HCT116 (cell line): ENCODE measurements at regions not wholly inside any gene's neighbourhood (a gene's known extent, or its start where the extent isn't known, plus 50 kb on each side); places are given as distances from the start of the nearest gene placed in this dataset.

Experiments used
- ATAC-seq: fragments of 200-7000 bp; cut with Tn5 transposase; 2 replicates; pipeline ENCODE4 v1.9.1; 2020; ENCODE audit warnings: mild to moderate bottlenecking, moderate library complexity
- BruUV-seq: library from RNA; stranded (reverse); fragments of 400-500 nt; replicated peaks from 2 replicates; lab custom pipeline; 2021; lab: Mats Ljungman, UMichigan
- CTCF ChIA-PET: fragments of 300-600 bp; sonication (Branson Sonifier 250); formaldehyde crosslinking; loops from one replicate; lab custom pipeline; 2021; ENCODE audit warnings: antibody characterized with exemption; lab: Charles Lee
- POLR2A ChIA-PET: fragments of 300-600, 350-600 bp; sonication (Branson Sonifier 250); formaldehyde crosslinking; loops from one replicate; lab custom pipeline; 2021; ENCODE audit warnings: antibody characterized with exemption; lab: Charles Lee
- RAD21 ChIA-PET, 2 experiments: fragments of 300-600 bp; sonication (Branson Sonifier 250); formaldehyde crosslinking; loops; one replicate each; lab custom pipeline; 2023; ENCODE audit warnings: low total read pairs in 2 of 2; ENCODE audit not compliant: uncharacterized antibody in 2 of 2, unreplicated experiment in 2 of 2, low non-redundant PET in 1 of 2; lab: Charles Lee
- DNase-seq: peaks from one replicate; pipeline ENCODE4 v3.0.0-alpha.2; 2010; ENCODE audit warnings: low read depth, low spot score
- H2AFZ ChIP-seq: fragments of 200-600 bp; shearing (Covaris generic), sonication (generic); 2 replicates; pipeline ENCODE4 v1.6.1; 2017; ENCODE audit warnings: low read depth, mixed run types, mixed read lengths, antibody characterized with exemption, low read length; ENCODE audit not compliant: poor library complexity, severe bottlenecking
- H3K27ac ChIP-seq: 2 replicates; pipeline ENCODE4 v1.5.1; 2012; ENCODE audit warnings: low read depth, low read length
- H3K27me3 ChIP-seq: fragments of 200-600 bp; sonication (generic); 2 replicates; pipeline ENCODE4 v1.6.1; 2016; ENCODE audit warnings: mixed run types, low read length, mixed read lengths; ENCODE audit not compliant: insufficient read depth
- H3K36me3 ChIP-seq, 2 experiments: fragments of 200-500 bp in 1 of 2; fragments of 200-600 bp in 1 of 2; sonication (Bioruptor generic) in 1 of 2; sonication (generic) in 1 of 2; 2 replicates each; pipeline versions ENCODE4 v1.5.1 to v1.6.1; 2014 to 2016; ENCODE audit warnings: low read length in 2 of 2, inconsistent platforms in 1 of 2, mixed read lengths in 1 of 2, mixed run types in 1 of 2; ENCODE audit not compliant: insufficient read depth in 2 of 2, control insufficient read depth in 1 of 2
- H3K4me1 ChIP-seq, 2 experiments: fragments of 200-600 bp in 1 of 2; sonication (generic) in 1 of 2; 2 replicates each; pipeline versions ENCODE4 v1.5.1 to v1.6.1; 2012 to 2017; ENCODE audit warnings: low read length in 2 of 2, inconsistent platforms in 1 of 2, mild to moderate bottlenecking in 1 of 2, mixed read lengths in 1 of 2, mixed run types in 1 of 2, moderate library complexity in 1 of 2; ENCODE audit not compliant: insufficient read depth in 2 of 2, control insufficient read depth in 1 of 2
- H3K4me2 ChIP-seq: fragments of 200-600 bp; sonication (generic); 2 replicates; pipeline ENCODE4 v1.6.1; 2017; ENCODE audit warnings: mixed run types, low read length, mixed read lengths
- H3K4me3 ChIP-seq, 2 experiments: fragments of 200-600 bp in 1 of 2; sonication (generic) in 1 of 2; replicated peaks in 1 of 2; 2 replicates each; pipeline ENCODE4 v1.5.1; 2011 to 2016; ENCODE audit warnings: low read length in 2 of 2, control low read depth in 1 of 2, low read depth in 1 of 2, mild to moderate bottlenecking in 1 of 2, mixed read lengths in 1 of 2, mixed run types in 1 of 2
- H3K79me2 ChIP-seq: fragments of 200-600 bp; sonication (generic); 2 replicates; pipeline ENCODE4 v1.6.1; 2017; ENCODE audit warnings: mild to moderate bottlenecking, mixed run types, low read length, moderate library complexity, mixed read lengths; ENCODE audit not compliant: insufficient read depth
- H3K9ac ChIP-seq: fragments of 200-600 bp; sonication (generic); 2 replicates; pipeline ENCODE4 v1.6.1; 2016; ENCODE audit warnings: low read length, mixed read lengths
- H3K9me2 ChIP-seq: fragments of 200-600 bp; sonication (generic), shearing (Covaris generic); 2 replicates; pipeline ENCODE4 v1.6.1; 2017; ENCODE audit warnings: mixed run types, mild to moderate bottlenecking, moderate library complexity; ENCODE audit not compliant: insufficient read depth
- H3K9me3 ChIP-seq, 2 experiments: fragments of 200-500 bp in 1 of 2; fragments of 200-600 bp in 1 of 2; sonication (Bioruptor generic) in 1 of 2; sonication (generic) in 1 of 2; 2 replicates each; pipeline ENCODE4 v1.6.1; 2014 to 2017; ENCODE audit warnings: low read length in 2 of 2, mixed read lengths in 2 of 2, inconsistent platforms in 1 of 2, low read depth in 1 of 2, mild to moderate bottlenecking in 1 of 2, mixed run types in 1 of 2, moderate library complexity in 1 of 2; ENCODE audit not compliant: control insufficient read depth in 1 of 2, insufficient read depth in 1 of 2
- H4K20me1 ChIP-seq: fragments of 200-600 bp; sonication (generic), shearing (Covaris generic); 2 replicates; pipeline ENCODE4 v1.6.1; 2017; ENCODE audit warnings: mixed run types, mild to moderate bottlenecking, moderate library complexity; ENCODE audit not compliant: insufficient read depth
- EGR1 ChIP-seq: IDR thresholded peaks from 2 replicates; pipeline ENCODE4 v1.6.1; 2012; ENCODE audit warnings: low read depth
- EZH2 ChIP-seq: fragments of 200-600 bp; sonication (generic); IDR thresholded peaks from 2 replicates; pipeline ENCODE4 v1.6.1; 2017; ENCODE audit warnings: antibody characterized with exemption, mixed run types
- JUND ChIP-seq: IDR thresholded peaks from 2 replicates; pipeline ENCODE4 v1.6.1; 2012
- MAX ChIP-seq: IDR thresholded peaks from 2 replicates; pipeline ENCODE4 v1.6.1; 2012
- POLR2AphosphoS5 ChIP-seq: IDR thresholded peaks from 2 replicates; pipeline ENCODE4 v1.6.1; 2011; ENCODE audit warnings: mild to moderate bottlenecking, low read depth, low read length, moderate library complexity
- RAD21 ChIP-seq: IDR thresholded peaks from 2 replicates; pipeline ENCODE4 v1.6.1; 2012; ENCODE audit warnings: low read depth, mild to moderate bottlenecking
- REST ChIP-seq: IDR thresholded peaks from 2 replicates; pipeline ENCODE4 v1.6.1; 2012; ENCODE audit warnings: low read depth
- SIN3A ChIP-seq: IDR thresholded peaks from 2 replicates; pipeline ENCODE4 v1.6.1; 2012; ENCODE audit warnings: low read depth
- TCF7L2 ChIP-seq: IDR thresholded peaks from 2 replicates; pipeline ENCODE4 v1.7.0; 2011; ENCODE audit warnings: borderline replicate concordance, inconsistent platforms; ENCODE audit not compliant: insufficient read depth, insufficient read length; ENCODE audit errors: extremely low read depth
- ZFX ChIP-seq: fragments of 450-650 bp; IDR thresholded peaks from 2 replicates; pipeline ENCODE4 v1.6.1; 2017
- ZNF274 ChIP-seq: fragments of 200-500 bp; sonication (Bioruptor generic); IDR thresholded peaks from 2 replicates; pipeline ENCODE4 v1.6.1; 2014; ENCODE audit warnings: mild to moderate bottlenecking, low read depth, low read length, inconsistent platforms
- intact Hi-C: fragments of 100-400 bp; cut with micrococcal nuclease; formaldehyde crosslinking; loops from 2 replicates; pipeline ENCODE4 v1.10.0; 2022

GRCh38 chr5:57816108-57816507 is 333.5 kb upstream of the ACTBL2 start (continued):
- TF ChIP-seq ZFX: no peak

GRCh38 chr5:57805732-57806131 is 323.1 kb upstream of the ACTBL2 start:
- H3K4me1 ChIP-seq: peaks cover 0 to 6% of the 10 kb centered on the region in 2 experiments; a peak in 1 of 4 replicates

More at GRCh38 chr5:57805732-57806131, 323.1 kb upstream of the ACTBL2 start:
- H2AFZ ChIP-seq: no peak overlapping the region
- H3K27me3 ChIP-seq: no peaks in the 10 kb centered on the region
- DNase-seq (no peak), ATAC-seq (no peak)
- no peaks in the 10 kb centered on the region for H4K20me1 ChIP-seq
- H3K9ac ChIP-seq: no peak overlapping the region
- ChIA-PET POLR2A (no interaction called here), CTCF (no interaction called here), RAD21 (no interaction called here)
- H3K9me2 ChIP-seq: no peaks in the 10 kb centered on the region
- no peak overlapping the region for H3K4me3 ChIP-seq
- no peaks in the 10 kb centered on the region for H3K9me3 ChIP-seq
- no peak overlapping the region for H3K4me2 ChIP-seq
- no peaks in the 10 kb centered on the region for H3K36me3 ChIP-seq
- intact Hi-C loops: no loop called here
- H3K79me2 ChIP-seq: no peaks in the 10 kb centered on the region
- no peak overlapping the region for H3K27ac ChIP-seq
- BruUV-seq: no TSS peak
- no peak for TF ChIP-seq REST
- no peak for TF ChIP-seq SIN3A
- no peak for TF ChIP-seq ZNF274
- no peak for TF ChIP-seq EZH2
- TF ChIP-seq RAD21: no peak
- no peak for TF ChIP-seq TCF7L2
- TF ChIP-seq POLR2AphosphoS5: no peak
- TF ChIP-seq EGR1: no peak
- no peak for TF ChIP-seq MAX
- no peak for TF ChIP-seq JUND
